Naive thymus-derived CD8-positive, alpha-beta T cell (primary cell): ENCODE measurements at regions not wholly inside any gene's neighbourhood (a gene's known extent, or its start where the extent isn't known, plus 50 kb on each side); places are given as distances from the start of the nearest gene placed in this dataset.

Experiments used
- ATAC-seq, 2 donors: fragments of 150-1000 bp; cut with Tn5 transposase in 1 of 2; sonication (Bioruptor Pico), chemical (Tn5 transposase) in 1 of 2; 1 replicate in 1 of 2; 2 replicates in 1 of 2; pipeline ENCODE4 v1.10.0; 2021; ENCODE audit warnings: mild to moderate bottlenecking in 2 of 2, moderate library complexity in 2 of 2
- POLR2A ChIA-PET: fragments of 350-600 bp; sonication (Branson Sonifier 250); formaldehyde crosslinking; loops from one replicate; lab custom pipeline; 2021; ENCODE audit warnings: antibody characterized with exemption; lab: Charles Lee
- DNase-seq, 10 donors: peaks; one replicate each; pipeline versions ENCODE4 v3.0.0 to v3.0.0-alpha.2; 2020 to 2022
- H3K27ac Mint-ChIP-seq, 10 donors: one replicate each; pipeline ENCODE4 v1.8.0; 2020 to 2022; ENCODE audit warnings: mild to moderate bottlenecking in 10 of 10, mixed read lengths in 10 of 10, moderate library complexity in 4 of 10, inconsistent platforms in 1 of 10
- H3K27me3 Mint-ChIP-seq, 5 donors: one replicate each; pipeline ENCODE4 v1.8.0; 2021 to 2022; ENCODE audit warnings: mixed read lengths in 5 of 5
- H3K36me3 Mint-ChIP-seq, 3 donors: one replicate each; pipeline ENCODE4 v1.8.0; 2020 to 2022; ENCODE audit warnings: mixed read lengths in 3 of 3, mild to moderate bottlenecking in 2 of 3, inconsistent platforms in 1 of 3
- H3K4me1 Mint-ChIP-seq, 4 donors: one replicate each; pipeline ENCODE4 v1.8.0; 2021 to 2022; ENCODE audit warnings: mixed read lengths in 4 of 4
- H3K4me3 Mint-ChIP-seq, 10 donors: one replicate each; pipeline ENCODE4 v1.8.0; 2020 to 2022; ENCODE audit warnings: mild to moderate bottlenecking in 10 of 10, mixed read lengths in 10 of 10, moderate library complexity in 6 of 10, inconsistent platforms in 1 of 10
- H3K9me3 Mint-ChIP-seq, 9 donors: one replicate each; pipeline ENCODE4 v1.8.0; 2020 to 2022; ENCODE audit warnings: mixed read lengths in 9 of 9, mild to moderate bottlenecking in 3 of 9, inconsistent platforms in 1 of 9, moderate library complexity in 1 of 9

- POLR2A ChIA-PET: no interaction called here
Observed at GRCh38 chr6:155599561-155599960, 143.9 kb upstream of the NOX3 start.

GRCh38 chr6:155599160-155599559 lies 143.5 kb upstream of the NOX3 start:
- Mint-ChIP-seq H3K9me3 (no peaks in the 10 kb centered on the region), H3K36me3 (no peaks in the 10 kb centered on the region), H3K27ac (no peak overlapping the region), H3K27me3 (peaks cover 0 to 2% (median 0%) of the 10 kb centered on the region in 5 donors), H3K4me1 (no peaks in the 10 kb centered on the region), H3K4me3 (no peak overlapping the region)
- ATAC-seq: no peak
- no peak for DNase-seq
- POLR2A ChIA-PET: no interaction called here

More at GRCh38 chr6:155599561-155599960, 143.9 kb upstream of the NOX3 start:
- Mint-ChIP-seq H3K9me3 (no peaks in the 10 kb centered on the region), H3K4me3 (no peak overlapping the region), H3K36me3 (no peaks in the 10 kb centered on the region), H3K27me3 (peaks cover 0 to 2% (median 0%) of the 10 kb centered on the region in 5 donors), H3K4me1 (no peaks in the 10 kb centered on the region), H3K27ac (no peak overlapping the region)
- no peak for DNase-seq
- ATAC-seq: no peak

- H3K27me3 Mint-ChIP-seq: peaks cover 7 to 14% (median 8%) of the 10 kb centered on the region in 5 donors
- H3K36me3 Mint-ChIP-seq: no peaks in the 10 kb centered on the region
- POLR2A ChIA-PET: no interaction called here
- H3K9me3 Mint-ChIP-seq: no peaks in the 10 kb centered on the region
- H3K27ac Mint-ChIP-seq: no peak overlapping the region
- no peaks in the 10 kb centered on the region for H3K4me1 Mint-ChIP-seq
- DNase-seq (no peak), ATAC-seq (no peak)
- no peak overlapping the region for H3K4me3 Mint-ChIP-seq
Observed at GRCh38 chr6:155595284-155595683, 139.6 kb upstream of the NOX3 start.

- Mint-ChIP-seq H3K4me1 (no peaks in the 10 kb centered on the region), H3K9me3 (peaks cover 0 to 12% (median 8%) of the 10 kb centered on the region in 9 donors), H3K27ac (no peak overlapping the region), H3K27me3 (peaks cover 7 to 14% (median 13%) of the 10 kb centered on the region in 5 donors), H3K36me3 (peaks cover 0 to 9% (median 3%) of the 10 kb centered on the region in 3 donors), H3K4me3 (no peak overlapping the region)
- DNase-seq (no peak), ATAC-seq (no peak)
- POLR2A ChIA-PET: no interaction called here
Observed at GRCh38 chr6:155591741-155592140, 136.1 kb upstream of the NOX3 start.

- DNase-seq (no peak), ATAC-seq (no peak)
- POLR2A ChIA-PET: no interaction called here
- H3K9me3 Mint-ChIP-seq: peaks cover 0 to 14% (median 8%) of the 10 kb centered on the region in 9 donors
- H3K4me1 Mint-ChIP-seq: peaks cover 0 to 2% (median 0%) of the 10 kb centered on the region in 4 donors
- no peak overlapping the region for H3K4me3 Mint-ChIP-seq
- peaks cover 7 to 14% (median 13%) of the 10 kb centered on the region in 5 donors for H3K27me3 Mint-ChIP-seq
- no peak overlapping the region for H3K27ac Mint-ChIP-seq
- peaks cover 0 to 9% (median 3%) of the 10 kb centered on the region in 3 donors for H3K36me3 Mint-ChIP-seq
Observed at GRCh38 chr6:155589190-155589589, 133.6 kb upstream of the NOX3 start.

GRCh38 chr6:155587817-155588216 lies 132.2 kb upstream of the NOX3 start:
- Mint-ChIP-seq H3K9me3 (peaks cover 0 to 19% (median 8%) of the 10 kb centered on the region in 9 donors), H3K36me3 (peaks cover 0 to 9% (median 3%) of the 10 kb centered on the region in 3 donors), H3K27ac (no peak overlapping the region), H3K4me3 (no peak overlapping the region), H3K27me3 (peaks cover 5 to 13% (median 8%) of the 10 kb centered on the region in 5 donors), H3K4me1 (peaks cover 0 to 8% (median under 1%) of the 10 kb centered on the region in 4 donors)
- ATAC-seq (no peak), DNase-seq (no peak)
- POLR2A ChIA-PET: no interaction called here

- POLR2A ChIA-PET: no interaction called here
- no peak for ATAC-seq
Observed at GRCh38 chr6:155586090-155586489, 130.5 kb upstream of the NOX3 start.

GRCh38 chr6:155584006-155584405 lies 128.4 kb upstream of the NOX3 start:
- Mint-ChIP-seq H3K4me1 (peaks cover 0 to 8% (median under 1%) of the 10 kb centered on the region in 4 donors), H3K4me3 (no peak overlapping the region), H3K27me3 (peaks cover 0 to 12% (median 2%) of the 10 kb centered on the region in 5 donors), H3K36me3 (peaks cover 0 to 9% (median 3%) of the 10 kb centered on the region in 3 donors), H3K9me3 (peaks cover 0 to 19% (median 7%) of the 10 kb centered on the region in 9 donors), H3K27ac (no peak overlapping the region)
- POLR2A ChIA-PET: no interaction called here
- ATAC-seq (no peak), DNase-seq (no peak)

More at GRCh38 chr6:155586090-155586489, 130.5 kb upstream of the NOX3 start:
- DNase-seq: no peak
- no peak overlapping the region for H3K27ac Mint-ChIP-seq
- H3K4me3 Mint-ChIP-seq: no peak overlapping the region
- peaks cover 0 to 8% (median under 1%) of the 10 kb centered on the region in 4 donors for H3K4me1 Mint-ChIP-seq
- H3K36me3 Mint-ChIP-seq: peaks cover 0 to 9% (median 3%) of the 10 kb centered on the region in 3 donors
- H3K27me3 Mint-ChIP-seq: peaks cover 0 to 6% (median 3%) of the 10 kb centered on the region in 5 donors
- H3K9me3 Mint-ChIP-seq: peaks cover 0 to 19% (median 8%) of the 10 kb centered on the region in 9 donors

GRCh38 chr6:155582016-155582991 lies 126.7 kb upstream of the NOX3 start:
- ATAC-seq (no peak), DNase-seq (no peak)
- Mint-ChIP-seq H3K4me3 (no peak overlapping the region), H3K27ac (no peak overlapping the region), H3K36me3 (no peaks in the 10 kb centered on the region), H3K4me1 (peaks cover 0 to 8% (median under 1%) of the 10 kb centered on the region in 4 donors), H3K27me3 (peaks cover 0 to 14% (median 0%) of the 10 kb centered on the region in 5 donors), H3K9me3 (peaks cover 0 to 10% (median 0%) of the 10 kb centered on the region in 9 donors)
- POLR2A ChIA-PET: no interaction called here

GRCh38 chr6:155580904-155581303 lies 125.3 kb upstream of the NOX3 start:
- POLR2A ChIA-PET: no interaction called here
- Mint-ChIP-seq H3K4me1 (peaks cover 0 to 8% (median under 1%) of the 10 kb centered on the region in 4 donors), H3K27me3 (peaks cover 0 to 16% (median 0%) of the 10 kb centered on the region in 5 donors), H3K9me3 (peaks cover 0 to 10% (median 0%) of the 10 kb centered on the region in 9 donors), H3K27ac (no peak overlapping the region), H3K36me3 (no peaks in the 10 kb centered on the region), H3K4me3 (no peak overlapping the region)
- no peak for DNase-seq
- ATAC-seq: no peak

GRCh38 chr6:155578251-155578650 lies 122.6 kb upstream of the NOX3 start:
- peaks cover 0 to 4% (median 0%) of the 10 kb centered on the region in 3 donors for H3K36me3 Mint-ChIP-seq
- no peak overlapping the region for H3K4me3 Mint-ChIP-seq
- H3K27me3 Mint-ChIP-seq: peaks cover 7 to 37% (median 10%) of the 10 kb centered on the region in 5 donors
- H3K4me1 Mint-ChIP-seq: no peaks in the 10 kb centered on the region
- DNase-seq (no peak), ATAC-seq (no peak)
- peaks cover 0 to 3% (median 0%) of the 10 kb centered on the region in 9 donors for H3K9me3 Mint-ChIP-seq
- no peak overlapping the region for H3K27ac Mint-ChIP-seq
- POLR2A ChIA-PET: no interaction called here

GRCh38 chr6:155561966-155562364 lies 106.3 kb upstream of the NOX3 start:
- POLR2A ChIA-PET: no interaction called here
- Mint-ChIP-seq H3K27me3 (peaks cover 0 to 5% (median 3%) of the 10 kb centered on the region in 5 donors), H3K36me3 (no peaks in the 10 kb centered on the region), H3K4me3 (no peak overlapping the region), H3K4me1 (no peaks in the 10 kb centered on the region), H3K9me3 (peaks cover 0 to 14% (median 0%) of the 10 kb centered on the region in 9 donors), H3K27ac (no peak overlapping the region)
- DNase-seq: no peak
- ATAC-seq: no peak
